HFFc6 (cell line): ENCODE measurements at regions not wholly inside any gene's neighbourhood (a gene's known extent, or its start where the extent isn't known, plus 50 kb on each side); places are given as distances from the start of the nearest gene placed in this dataset.

Experiments used
- DNase-seq: peaks from one replicate; pipeline ENCODE4 v3.0.0-alpha.2; 2018
- H3K27ac Mint-ChIP-seq: 2 replicates; pipeline ENCODE4 v1.8.0; 2020; ENCODE audit warnings: mild to moderate bottlenecking, mixed read lengths
- H3K27me3 Mint-ChIP-seq: 2 replicates; pipeline ENCODE4 v1.8.0; 2021; ENCODE audit warnings: mild to moderate bottlenecking, moderate library complexity, mixed read lengths; ENCODE audit not compliant: insufficient read depth
- H3K36me3 Mint-ChIP-seq: 2 replicates; pipeline ENCODE4 v1.8.0; 2021; ENCODE audit warnings: low read depth, mixed read lengths
- H3K4me1 Mint-ChIP-seq: 2 replicates; pipeline ENCODE4 v1.8.0; 2020; ENCODE audit warnings: low read depth, mixed read lengths
- H3K4me3 Mint-ChIP-seq: 2 replicates; pipeline ENCODE4 v1.8.0; 2020; ENCODE audit warnings: mild to moderate bottlenecking, moderate library complexity, mixed read lengths
- H3K9me3 Mint-ChIP-seq: 2 replicates; pipeline ENCODE4 v1.8.0; 2020; ENCODE audit warnings: mild to moderate bottlenecking, mixed read lengths
- CTCF ChIP-seq: fragments of 200-600 bp; sonication (generic); IDR thresholded peaks from 2 replicates; pipeline ENCODE4 v1.5.0; 2021; ENCODE audit warnings: antibody characterized with exemption, mild to moderate bottlenecking

GRCh38 chr11:116409238-116409637 is 363.5 kb downstream of the BUD13 start:
- Mint-ChIP-seq H3K9me3 (peaks cover 28% of the 10 kb centered on the region), H3K27me3 (no peaks in the 10 kb centered on the region; the same call in 1 of the 2 replicates), H3K4me3 (no peak overlapping the region), H3K27ac (no peak overlapping the region), H3K36me3 (peaks cover 4% of the 10 kb centered on the region; the same call in 1 of the 2 replicates), H3K4me1 (no peaks in the 10 kb centered on the region)
- TF ChIP-seq CTCF: no peak
- DNase-seq: no peak

- Mint-ChIP-seq H3K27ac (no peak overlapping the region), H3K27me3 (no peaks in the 10 kb centered on the region), H3K9me3 (peaks cover 19% of the 10 kb centered on the region), H3K4me1 (no peaks in the 10 kb centered on the region), H3K4me3 (no peak overlapping the region), H3K36me3 (peaks cover 4% of the 10 kb centered on the region; the same call in 1 of the 2 replicates)
- DNase-seq: no peak
- no peak for TF ChIP-seq CTCF
Measured at GRCh38 chr11:116406042-116406441, 366.7 kb downstream of the BUD13 start.

GRCh38 chr11:116404462-116404798 is 368.4 kb downstream of the BUD13 start:
- Mint-ChIP-seq H3K9me3 (peaks cover 29% of the 10 kb centered on the region), H3K27me3 (no peaks in the 10 kb centered on the region), H3K4me1 (no peaks in the 10 kb centered on the region), H3K36me3 (peaks cover 4% of the 10 kb centered on the region; the same call in 1 of the 2 replicates), H3K27ac (no peak overlapping the region), H3K4me3 (no peak overlapping the region)
- no peak for TF ChIP-seq CTCF
- DNase-seq: no peak

GRCh38 chr11:116403794-116404461 is 368.9 kb downstream of the BUD13 start:
- no peaks in the 10 kb centered on the region for H3K27me3 Mint-ChIP-seq
- no peak overlapping the region for H3K27ac Mint-ChIP-seq
- no peak for DNase-seq
- no peaks in the 10 kb centered on the region for H3K4me1 Mint-ChIP-seq
- TF ChIP-seq CTCF: no peak
- no peak overlapping the region for H3K4me3 Mint-ChIP-seq
- H3K36me3 Mint-ChIP-seq: peaks cover 4% of the 10 kb centered on the region; the same call in 1 of the 2 replicates
- H3K9me3 Mint-ChIP-seq: peaks cover 34% of the 10 kb centered on the region

- no peak for DNase-seq
- Mint-ChIP-seq H3K9me3 (peaks cover 46% of the 10 kb centered on the region), H3K4me1 (no peaks in the 10 kb centered on the region), H3K4me3 (no peak overlapping the region), H3K36me3 (no peaks in the 10 kb centered on the region), H3K27ac (no peak overlapping the region), H3K27me3 (no peaks in the 10 kb centered on the region)
- no peak for TF ChIP-seq CTCF
Measured at GRCh38 chr11:116400081-116400480, 372.7 kb downstream of the BUD13 start.
